K562 (cell line): ENCODE measurements at regions not wholly inside any gene's neighbourhood (a gene's known extent, or its start where the extent isn't known, plus 50 kb on each side); places are given as distances from the start of the nearest gene placed in this dataset.

Experiments
- CEBPZ ChIP-seq: fragments of 150-350 bp; IDR thresholded peaks from 2 replicates; pipeline ENCODE4 v1.6.1; 2014; ENCODE audit warnings: low read depth, mild to moderate bottlenecking, low read length, borderline replicate concordance
- POLR2AphosphoS5 ChIP-seq: IDR thresholded peaks from 2 replicates; pipeline ENCODE4 v1.6.1; 2011; ENCODE audit warnings: mild to moderate bottlenecking, low read depth, low read length, moderate library complexity; ENCODE audit not compliant: control insufficient read depth, insufficient read depth

GRCh38 chr14:58733451-58734208 is 95.9 kb downstream of the DACT1 start:
- TF ChIP-seq CEBPZ (no peak), POLR2AphosphoS5 (no peak)
